ENCODE measurements at regions not wholly inside any gene's neighbourhood (a gene's known extent, or its start where the extent isn't known, plus 50 kb on each side); places are given as distances from the start of the nearest gene placed in this dataset.

- no peak for TF ChIP-seq CTCF (conservative IDR thresholded peaks at IDR 0.05)
- TF ChIP-seq EZH2 (IDR thresholded peaks at IDR 0.05; ENCODE audit: low read depth): no peak
Measured at GRCh38 chr13:109369353-109370052, 416.9 kb downstream of the IRS2 start.
